Smooth muscle cell (in vitro differentiated cells): ENCODE measurements at regions not wholly inside any gene's neighbourhood (a gene's known extent, or its start where the extent isn't known, plus 50 kb on each side); places are given as distances from the start of the nearest gene placed in this dataset.

Source experiments
- DNase-seq: peaks from one replicate; lab custom pipeline; 2025; ENCODE audit not compliant: unreplicated experiment; lab: John Stamatoyannopoulos, UW
- H2AFZ ChIP-seq: fragments of 200-600 bp; sonication (generic); 2 replicates; pipeline ENCODE4 v1.6.0; 2016; ENCODE audit warnings: antibody characterized with exemption, low read depth, mild to moderate bottlenecking
- H3F3A ChIP-seq: fragments of 200-600 bp; sonication (generic); 2 replicates; pipeline ENCODE4 v1.6.0; 2017; ENCODE audit warnings: antibody characterized with exemption, low read depth
- H3K27ac ChIP-seq: fragments of 200-600 bp; sonication (generic); 2 replicates; pipeline ENCODE4 v1.5.1; 2016; ENCODE audit warnings: low read depth, mild to moderate bottlenecking
- H3K27me3 ChIP-seq: fragments of 200-600 bp; sonication (generic); 2 replicates; pipeline ENCODE4 v1.6.1; 2016; ENCODE audit warnings: low read depth, mild to moderate bottlenecking
- H3K36me3 ChIP-seq: fragments of 200-600 bp; sonication (generic); 2 replicates; pipeline ENCODE4 v1.5.1; 2016; ENCODE audit warnings: low read depth
- H3K4me1 ChIP-seq: fragments of 200-600 bp; sonication (generic); 2 replicates; pipeline ENCODE4 v1.5.1; 2016; ENCODE audit warnings: low read depth
- H3K4me2 ChIP-seq: fragments of 200-600 bp; sonication (generic); 2 replicates; pipeline ENCODE4 v1.6.0; 2016; ENCODE audit warnings: mild to moderate bottlenecking
- H3K4me3 ChIP-seq: fragments of 200-600 bp; sonication (generic); 2 replicates; pipeline ENCODE4 v1.5.1; 2016; ENCODE audit warnings: mild to moderate bottlenecking
- H3K79me2 ChIP-seq: fragments of 200-600 bp; sonication (generic); 2 replicates; pipeline ENCODE4 v1.6.0; 2016; ENCODE audit warnings: low read depth, mild to moderate bottlenecking
- H3K9ac ChIP-seq: fragments of 200-600 bp; sonication (generic); 2 replicates; pipeline ENCODE4 v1.6.0; 2016; ENCODE audit warnings: low read depth
- H3K9me3 ChIP-seq: fragments of 200-600 bp; sonication (generic); replicated peaks from 2 replicates; pipeline ENCODE4 v1.5.1; 2016; ENCODE audit warnings: low read depth
- H4K20me1 ChIP-seq: fragments of 200-600 bp; sonication (generic); 2 replicates; pipeline ENCODE4 v1.6.0; 2016; ENCODE audit warnings: low read depth
- WGBS: methylation state at CpG from one replicate; pipeline ENCODE4 v1.1.7; 2016; ENCODE audit warnings: low lambda C conversion rate; 5-methylcytosine and 5-hydroxymethylcytosine counted together
- TF ChIP-seq, protein P1 (sequence below): fragments of 200-600 bp; sonication (generic); IDR thresholded peaks from 2 replicates; pipeline ENCODE4 v1.5.1; 2017; ENCODE audit warnings: borderline replicate concordance, mild to moderate bottlenecking, antibody characterized with exemption; ENCODE audit not compliant: insufficient read depth, poor library complexity, severe bottlenecking

DNA sequence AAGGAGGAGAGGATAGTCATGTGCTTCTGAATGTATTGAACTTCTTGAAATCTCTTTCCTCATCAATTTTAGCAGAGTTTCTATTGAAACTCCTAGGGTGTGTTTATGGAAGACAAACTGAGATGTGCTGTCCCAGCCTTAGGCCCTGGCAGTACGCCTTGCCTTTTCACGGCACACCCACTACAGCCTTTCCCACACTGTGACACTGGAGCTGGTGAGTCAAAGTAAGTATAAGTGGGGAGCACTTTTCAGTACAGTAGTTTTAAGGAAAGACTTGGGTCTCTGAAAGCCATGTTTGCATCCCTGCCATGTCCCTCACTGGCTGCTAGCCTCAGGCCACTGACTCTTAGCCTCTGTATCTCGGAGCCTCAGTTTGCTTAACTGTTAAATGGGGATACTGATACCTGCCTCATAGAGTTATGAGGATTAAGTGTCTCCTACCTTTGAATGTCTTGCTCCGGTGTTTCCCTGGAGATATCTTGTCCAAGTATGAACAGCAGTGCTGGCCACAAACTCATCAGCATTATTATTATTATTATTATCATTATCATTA is 144.7 kb upstream of the CRHR1 start:
- Histone ChIP-seq H3K4me3 (no peak overlapping the region), H3K27me3 (no peaks in the 10 kb centered on the region), H3K4me1 (no peaks in the 10 kb centered on the region), H3K9me3 (no peaks in the 10 kb centered on the region), H3K79me2 (no peaks in the 10 kb centered on the region), H3F3A (no peaks in the 10 kb centered on the region), H4K20me1 (peaks cover 29% of the 10 kb centered on the region), H3K36me3 (peaks cover 5% of the 10 kb centered on the region), H3K27ac (no peak overlapping the region), H2AFZ (no peak overlapping the region), H3K4me2 (no peak overlapping the region), H3K9ac (no peak overlapping the region)
- TF ChIP-seq, protein P1, sequence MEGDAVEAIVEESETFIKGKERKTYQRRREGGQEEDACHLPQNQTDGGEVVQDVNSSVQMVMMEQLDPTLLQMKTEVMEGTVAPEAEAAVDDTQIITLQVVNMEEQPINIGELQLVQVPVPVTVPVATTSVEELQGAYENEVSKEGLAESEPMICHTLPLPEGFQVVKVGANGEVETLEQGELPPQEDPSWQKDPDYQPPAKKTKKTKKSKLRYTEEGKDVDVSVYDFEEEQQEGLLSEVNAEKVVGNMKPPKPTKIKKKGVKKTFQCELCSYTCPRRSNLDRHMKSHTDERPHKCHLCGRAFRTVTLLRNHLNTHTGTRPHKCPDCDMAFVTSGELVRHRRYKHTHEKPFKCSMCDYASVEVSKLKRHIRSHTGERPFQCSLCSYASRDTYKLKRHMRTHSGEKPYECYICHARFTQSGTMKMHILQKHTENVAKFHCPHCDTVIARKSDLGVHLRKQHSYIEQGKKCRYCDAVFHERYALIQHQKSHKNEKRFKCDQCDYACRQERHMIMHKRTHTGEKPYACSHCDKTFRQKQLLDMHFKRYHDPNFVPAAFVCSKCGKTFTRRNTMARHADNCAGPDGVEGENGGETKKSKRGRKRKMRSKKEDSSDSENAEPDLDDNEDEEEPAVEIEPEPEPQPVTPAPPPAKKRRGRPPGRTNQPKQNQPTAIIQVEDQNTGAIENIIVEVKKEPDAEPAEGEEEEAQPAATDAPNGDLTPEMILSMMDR = no peak
- WGBS = 90% methylated on average over 4 of the region's 4 CpGs
- DNase-seq = no peak

DNA sequence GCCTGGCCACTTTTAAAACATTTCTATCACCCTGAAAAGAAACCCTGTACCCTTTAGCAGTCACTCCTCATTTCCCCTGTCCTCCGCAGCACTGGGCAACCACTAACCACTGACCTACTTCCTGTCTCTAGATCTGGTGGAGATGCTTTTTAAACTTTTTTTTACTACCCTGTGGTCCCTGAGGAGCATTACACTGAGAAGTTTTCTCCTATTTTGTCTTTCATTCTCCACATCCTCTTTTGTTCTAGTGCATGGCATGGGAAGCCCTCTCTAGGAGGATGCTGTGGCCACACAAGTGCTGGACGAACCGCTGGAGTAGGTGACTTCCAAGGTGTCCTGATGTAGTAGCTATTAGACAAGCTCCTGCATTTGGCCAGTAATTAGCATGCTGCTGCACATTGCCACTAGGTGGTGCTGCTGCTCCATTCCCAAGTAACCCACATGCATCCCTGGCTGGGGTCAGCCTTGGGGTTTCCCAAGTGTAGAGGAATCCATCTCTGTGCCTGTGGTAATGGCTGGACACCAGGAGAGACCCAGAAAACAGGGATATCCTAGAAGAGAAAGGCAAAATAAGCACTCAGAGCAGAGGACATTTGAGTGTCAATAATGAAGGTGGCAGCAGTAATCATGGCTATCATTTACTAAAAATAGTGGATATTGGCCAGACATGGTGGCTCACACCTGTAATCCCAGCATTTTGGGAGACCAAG is 143.8 kb upstream of the CRHR1 start:
- Histone ChIP-seq H3K36me3 (peaks cover 5% of the 10 kb centered on the region), H3F3A (no peaks in the 10 kb centered on the region), H2AFZ (no peak overlapping the region), H3K4me1 (no peaks in the 10 kb centered on the region), H3K4me2 (no peak overlapping the region), H3K27ac (no peak overlapping the region), H3K4me3 (no peak overlapping the region), H3K9me3 (no peaks in the 10 kb centered on the region), H3K27me3 (no peaks in the 10 kb centered on the region), H4K20me1 (peaks cover 25% of the 10 kb centered on the region), H3K9ac (no peak overlapping the region), H3K79me2 (no peaks in the 10 kb centered on the region)
- TF ChIP-seq, protein P1 = peak; percentile 98
- WGBS = 33% methylated on average over 3 of the region's 3 CpGs
- DNase-seq = no peak

DNA sequence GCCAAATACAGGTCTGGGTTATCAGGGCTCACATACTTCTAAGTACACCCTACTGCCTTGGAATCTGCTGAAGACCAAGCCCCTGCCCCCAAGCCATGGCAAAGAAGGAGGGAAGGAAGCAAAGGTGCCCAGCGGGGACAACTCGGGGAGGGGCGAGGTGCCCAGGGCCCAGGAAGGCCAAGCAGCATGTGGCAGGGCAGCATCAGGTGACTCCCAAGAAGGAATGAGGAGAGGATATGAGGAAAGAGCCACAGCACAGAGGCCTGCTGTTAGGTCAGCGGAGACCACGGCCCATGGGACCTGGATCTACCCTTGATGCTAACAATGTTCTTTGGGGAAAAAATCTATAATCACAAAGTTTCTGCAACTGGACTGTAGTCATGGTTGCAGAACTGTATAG is 142.6 kb upstream of the CRHR1 start:
- H3K27ac ChIP-seq = no peak overlapping the region

More for the DNA sequence above, 142.6 kb upstream of the CRHR1 start:
- no peaks in the 10 kb centered on the region for H3K4me1 ChIP-seq
- WGBS = 96% methylated on average over 5 of the region's 5 CpGs
- no peaks in the 10 kb centered on the region for H3K79me2 ChIP-seq
- H3K36me3 ChIP-seq = no peaks in the 10 kb centered on the region
- TF ChIP-seq, protein P1 = no peak
- no peak overlapping the region for H3K9ac ChIP-seq
- H3K4me2 ChIP-seq = no peak overlapping the region
- no peak overlapping the region for H2AFZ ChIP-seq
- H4K20me1 ChIP-seq = peaks cover 30% of the 10 kb centered on the region
- no peak overlapping the region for H3K4me3 ChIP-seq
- no peaks in the 10 kb centered on the region for H3K9me3 ChIP-seq
- DNase-seq = no peak
- H3K27me3 ChIP-seq = no peaks in the 10 kb centered on the region
- H3F3A ChIP-seq = no peaks in the 10 kb centered on the region
